NB4 (cell line): ENCODE measurements at regions not wholly inside any gene's neighbourhood (a gene's known extent, or its start where the extent isn't known, plus 50 kb on each side); places are given as distances from the start of the nearest gene placed in this dataset.

Source experiments
- DNase-seq: peaks from one replicate; pipeline ENCODE4 v3.0.0; 2010; ENCODE audit warnings: low read depth
- H3K4me3 ChIP-seq: one replicate; pipeline ENCODE4 v1.5.1; 2011; ENCODE audit warnings: mild to moderate bottlenecking, low read depth, low read length, moderate library complexity
- CTCF ChIP-seq: IDR thresholded peaks from one replicate; pipeline ENCODE4 v1.5.1; 2012; ENCODE audit warnings: low read depth, low read length
- MAX ChIP-seq: IDR thresholded peaks from 2 replicates; pipeline ENCODE4 v1.6.1; 2011; ENCODE audit warnings: low read depth, low read length
- MYC ChIP-seq: IDR thresholded peaks from 2 replicates; pipeline ENCODE4 v1.6.1; 2011; ENCODE audit warnings: low read depth, low read length
- POLR2A ChIP-seq: IDR thresholded peaks from 2 replicates; pipeline ENCODE4 v1.6.1; 2011; ENCODE audit warnings: mild to moderate bottlenecking; ENCODE audit not compliant: insufficient read length; ENCODE audit errors: extremely low read depth

- H3K4me3 ChIP-seq, result no peak overlapping the region
- no peak for DNase-seq
- TF ChIP-seq MYC, result no peak
Observed at GRCh38 chr15:93168910-93169309, 79.9 kb upstream of the RGMA start.

- DNase-seq, result no peak
- TF ChIP-seq MAX, result no peak
- TF ChIP-seq POLR2A, result no peak
- no peak for TF ChIP-seq MYC
- no peak for TF ChIP-seq CTCF
- H3K4me3 ChIP-seq, result no peak overlapping the region
Observed at GRCh38 chr15:93167291-93167690, 78.3 kb upstream of the RGMA start.

- no peak overlapping the region for H3K4me3 ChIP-seq
- TF ChIP-seq POLR2A, result no peak
- TF ChIP-seq CTCF, result no peak
- no peak for TF ChIP-seq MYC
- no peak for TF ChIP-seq MAX
Observed at GRCh38 chr15:93166675-93167074, 77.7 kb upstream of the RGMA start.

GRCh38 chr15:93165734-93166470 is 76.9 kb upstream of the RGMA start:
- no peak overlapping the region for H3K4me3 ChIP-seq
- DNase-seq, result no peak
- no peak for TF ChIP-seq CTCF
- TF ChIP-seq MYC, result no peak
- no peak for TF ChIP-seq MAX
- TF ChIP-seq POLR2A, result no peak

More at GRCh38 chr15:93166675-93167074, 77.7 kb upstream of the RGMA start:
- DNase-seq, result no peak

- H3K4me3 ChIP-seq, result no peak overlapping the region
- no peak for DNase-seq
- TF ChIP-seq POLR2A (no peak), MAX (no peak), CTCF (no peak), MYC (no peak)
Observed at GRCh38 chr15:93164409-93164808, 75.4 kb upstream of the RGMA start.

GRCh38 chr15:93162560-93162959 is 73.5 kb upstream of the RGMA start:
- no peak for DNase-seq
- H3K4me3 ChIP-seq, result no peak overlapping the region
- TF ChIP-seq CTCF, result no peak
